Mucosa of gallbladder (tissue), 1 donor: ENCODE measurements at regions not wholly inside any gene's neighbourhood (a gene's known extent, or its start where the extent isn't known, plus 50 kb on each side); places are given as distances from the start of the nearest gene placed in this dataset.
"Not testable (repeated sequence)": the region's sequence is repeated elsewhere in the genome, so short reads cannot be mapped to it uniquely, and the experiment has no call there.

Experiments
- DNase-seq: peaks from one replicate; pipeline ENCODE4 v3.0.0-alpha.2; 2020; ENCODE audit warnings: low spot score
- donor health status: DM: no; HTN: no; CAD: no.

DNA sequence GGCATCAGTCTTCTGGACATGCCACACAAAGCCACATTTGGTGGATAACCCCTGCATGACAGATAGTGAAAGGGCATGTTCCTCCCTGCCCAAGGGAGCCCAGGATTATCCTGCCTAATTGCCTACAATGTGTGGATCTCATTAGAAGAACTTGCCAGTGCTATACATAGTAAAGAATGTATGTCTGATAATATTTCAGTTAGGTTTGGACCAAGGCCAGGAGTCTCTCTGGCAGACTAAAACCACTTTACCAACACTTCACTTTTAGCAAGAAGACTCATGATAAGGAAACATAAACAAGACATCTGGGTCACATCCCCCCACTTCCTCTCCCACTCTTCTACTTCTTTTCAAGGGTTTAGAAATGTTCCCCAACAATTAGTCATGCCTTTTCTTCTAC lies 196.7 kb downstream of the MTERF1 start:
- no peak for DNase-seq

DNA sequence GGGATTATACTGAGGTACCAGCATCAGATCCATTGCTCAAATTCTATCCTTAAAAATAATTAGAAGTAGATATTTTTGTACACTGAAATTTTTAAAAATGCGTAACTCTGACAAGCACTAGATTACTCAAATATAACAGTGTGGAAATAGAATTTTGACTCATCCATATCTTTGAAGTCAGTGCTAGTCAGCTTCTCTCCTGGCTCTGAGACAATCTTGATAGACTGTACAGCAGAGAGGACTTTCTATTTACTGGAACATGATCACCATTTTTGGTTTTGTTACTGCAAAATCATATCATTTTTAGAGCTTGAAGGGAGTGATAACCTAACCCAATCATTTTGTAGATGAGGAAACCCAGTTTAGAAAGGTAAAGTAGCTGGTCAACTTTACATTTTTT lies 195.0 kb downstream of the MTERF1 start:
- DNase-seq: no peak

DNA sequence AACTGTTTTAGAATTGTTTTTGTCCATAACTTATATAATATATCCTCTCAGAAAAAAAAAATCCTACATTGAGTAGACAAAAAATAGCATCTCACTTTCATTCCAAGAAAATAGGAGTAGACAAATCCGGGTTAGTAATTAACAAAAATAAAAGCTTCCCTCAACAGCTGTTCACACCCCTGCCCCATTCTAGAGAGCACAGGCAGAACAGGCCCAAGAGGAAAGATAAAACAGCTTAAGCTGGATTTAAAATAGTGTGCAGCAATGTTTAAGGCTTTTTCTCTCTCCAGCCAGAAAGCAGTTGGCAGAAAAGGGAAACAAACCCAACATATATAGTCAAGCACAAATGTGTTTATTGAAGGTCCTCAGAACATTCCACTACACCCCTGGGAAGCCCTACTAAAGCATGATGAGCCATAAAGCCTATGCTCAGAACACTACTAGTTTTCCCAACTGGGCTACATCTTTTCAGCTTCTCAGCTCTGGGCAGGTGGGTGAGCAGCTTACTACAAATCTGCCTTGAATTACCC lies 189.9 kb downstream of the MTERF1 start:
- no peak for DNase-seq

- no peak for DNase-seq
Observed at GRCh38 chr7:91691865-91692264, 188.6 kb downstream of the MTERF1 start.

GRCh38 chr7:91692800-91693199 lies 187.7 kb downstream of the MTERF1 start:
- DNase-seq: no peak

GRCh38 chr7:91694351-91694841 lies 186.1 kb downstream of the MTERF1 start:
- no peak for DNase-seq

DNA sequence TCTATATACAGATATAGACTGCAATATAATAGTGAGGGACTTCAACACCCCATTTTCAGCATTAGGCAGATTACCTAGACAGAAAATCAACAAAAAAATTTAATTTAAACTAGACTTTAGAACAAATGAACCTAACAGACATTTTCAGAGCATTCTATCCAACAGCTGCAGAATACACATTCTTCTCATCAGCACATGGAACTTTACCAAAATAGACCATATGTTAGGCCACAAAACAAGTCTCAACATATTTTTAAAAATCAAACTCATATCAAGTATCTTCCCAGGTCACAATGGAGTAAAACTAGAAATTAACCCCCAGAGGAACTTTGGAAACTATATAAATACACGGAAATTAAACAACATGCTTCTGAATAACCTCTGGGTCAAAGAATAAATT lies 169.6 kb downstream of the MTERF1 start:
- no peak for DNase-seq

DNA sequence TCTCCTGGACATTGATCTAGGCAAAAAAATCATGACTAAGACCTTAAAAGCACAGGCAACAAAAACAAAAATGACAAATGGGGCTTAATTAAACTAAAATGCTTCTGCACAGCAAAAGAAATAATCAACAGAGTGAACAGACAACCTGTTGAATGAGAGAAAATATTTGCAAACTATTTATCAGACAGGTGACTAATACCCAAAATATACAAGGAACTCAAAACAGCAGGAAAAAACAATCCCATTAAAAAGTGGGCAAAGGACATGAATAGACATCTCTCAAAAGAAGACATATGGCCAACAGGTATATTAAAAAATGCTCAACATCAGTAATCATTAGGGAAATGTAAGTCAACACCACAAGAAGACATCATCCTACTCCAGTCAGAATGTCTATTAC lies 166.8 kb downstream of the MTERF1 start:
- no peak for DNase-seq

GRCh38 chr7:91717681-91718470 lies 162.6 kb downstream of the MTERF1 start:
- no peak for DNase-seq

DNA sequence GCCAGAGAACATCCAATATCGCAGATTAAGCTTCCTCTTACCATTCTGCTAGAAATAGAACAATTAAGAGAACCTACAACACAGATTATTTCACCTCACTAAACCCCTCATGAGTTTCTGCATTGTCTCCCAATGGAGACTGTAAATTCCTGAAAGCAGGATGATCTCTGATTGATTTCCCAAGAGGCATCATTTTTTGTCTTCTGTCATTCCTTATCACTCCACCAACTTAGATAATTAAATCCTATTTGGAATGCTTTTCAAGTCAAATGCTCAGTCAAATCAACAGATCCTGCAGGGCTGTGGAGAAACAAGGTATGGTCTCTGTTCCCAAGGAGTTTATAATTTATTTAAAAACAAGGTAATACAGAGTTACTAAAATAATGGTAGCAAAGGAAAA lies 161.5 kb downstream of the MTERF1 start:
- DNase-seq: no peak

- no peak for DNase-seq
Observed at GRCh38 chr7:91720260-91720937, 160.1 kb downstream of the MTERF1 start.

GRCh38 chr7:91722831-91723230 lies 157.7 kb downstream of the MTERF1 start:
- DNase-seq: no peak

DNA sequence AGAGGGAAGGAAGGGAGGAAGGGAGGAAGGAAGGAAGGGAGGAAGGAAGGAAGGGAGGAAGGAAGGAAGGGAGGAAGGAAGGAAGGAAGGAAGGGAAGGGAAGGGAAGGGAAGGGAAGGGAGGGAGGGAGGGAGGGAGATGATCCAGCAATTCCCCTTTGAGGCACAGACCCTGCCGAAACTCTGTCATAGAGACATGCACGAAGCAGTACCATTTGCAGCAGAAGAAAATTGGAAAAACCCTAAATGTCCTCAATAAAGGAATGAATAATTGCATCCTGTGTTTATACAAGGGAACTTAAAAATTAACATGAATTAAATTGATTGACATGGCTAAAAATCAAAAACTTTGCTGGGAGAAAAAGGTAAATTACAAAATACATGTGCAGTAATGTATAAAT lies 151.5 kb downstream of the MTERF1 start:
- DNase-seq: not testable (repeated sequence)

GRCh38 chr7:91731976-91732375 lies 148.5 kb downstream of the MTERF1 start:
- DNase-seq: no peak

- DNase-seq: no peak
Observed at GRCh38 chr7:91749418-91749817, 131.1 kb downstream of the MTERF1 start.

GRCh38 chr7:91750091-91750490 lies 130.4 kb downstream of the MTERF1 start:
- no peak for DNase-seq

DNA sequence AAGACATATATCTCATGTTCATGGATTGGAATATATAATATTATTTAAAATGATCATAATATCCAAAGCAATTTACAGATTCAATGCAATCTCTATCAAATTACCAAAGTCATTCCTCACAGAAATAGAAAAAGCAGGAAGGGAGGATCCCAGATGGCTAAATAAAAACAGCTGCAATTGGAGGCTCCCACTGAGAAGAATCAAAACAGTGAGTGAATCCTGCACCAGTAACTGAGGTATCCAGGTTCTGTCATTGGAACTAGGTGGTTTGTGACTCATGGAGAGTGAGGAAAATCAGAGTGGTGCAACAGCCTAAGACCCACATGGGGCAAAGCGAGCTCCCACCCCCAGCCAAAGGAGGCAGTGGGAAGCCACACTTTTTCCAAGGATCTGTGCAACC lies 128.4 kb downstream of the MTERF1 start:
- DNase-seq: no peak

DNA sequence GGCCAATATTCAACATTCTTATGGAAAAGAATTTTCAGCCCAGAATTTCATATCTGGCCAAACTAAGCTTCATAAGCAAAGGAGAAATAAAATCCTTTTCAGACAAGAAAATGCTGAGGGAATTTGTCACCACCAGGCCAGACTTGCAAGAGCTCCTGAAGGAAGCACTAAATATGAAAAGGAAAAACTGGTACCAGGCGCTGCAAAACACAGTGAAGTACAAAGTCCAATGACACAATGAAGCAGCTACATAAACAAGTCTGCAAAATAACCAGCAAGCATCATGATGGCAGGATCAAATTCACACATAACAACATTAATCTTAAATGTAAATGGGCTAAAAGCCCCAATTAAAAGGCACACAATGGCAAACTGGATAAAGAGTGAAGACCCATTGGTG lies 126.2 kb downstream of the MTERF1 start:
- peak; percentile 42 for DNase-seq

DNA sequence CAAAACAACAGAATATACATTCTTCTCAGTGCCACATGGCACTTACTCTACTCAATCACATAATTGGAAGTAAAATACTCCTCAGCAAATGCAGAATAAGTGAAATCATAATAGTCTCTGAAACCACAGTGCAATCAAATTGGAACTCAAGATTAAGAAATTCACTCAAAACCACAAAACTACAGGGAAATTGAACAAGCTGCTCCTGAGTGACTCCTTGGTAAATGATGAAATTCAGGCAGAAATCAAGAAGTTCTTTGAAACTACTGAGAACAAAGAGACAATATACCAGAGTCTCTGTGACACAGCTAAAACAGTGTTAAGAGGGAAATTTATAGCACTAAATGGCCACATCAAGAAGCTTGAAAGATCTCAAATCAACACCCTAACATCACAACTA lies 125.4 kb downstream of the MTERF1 start:
- not testable (repeated sequence) for DNase-seq

DNA sequence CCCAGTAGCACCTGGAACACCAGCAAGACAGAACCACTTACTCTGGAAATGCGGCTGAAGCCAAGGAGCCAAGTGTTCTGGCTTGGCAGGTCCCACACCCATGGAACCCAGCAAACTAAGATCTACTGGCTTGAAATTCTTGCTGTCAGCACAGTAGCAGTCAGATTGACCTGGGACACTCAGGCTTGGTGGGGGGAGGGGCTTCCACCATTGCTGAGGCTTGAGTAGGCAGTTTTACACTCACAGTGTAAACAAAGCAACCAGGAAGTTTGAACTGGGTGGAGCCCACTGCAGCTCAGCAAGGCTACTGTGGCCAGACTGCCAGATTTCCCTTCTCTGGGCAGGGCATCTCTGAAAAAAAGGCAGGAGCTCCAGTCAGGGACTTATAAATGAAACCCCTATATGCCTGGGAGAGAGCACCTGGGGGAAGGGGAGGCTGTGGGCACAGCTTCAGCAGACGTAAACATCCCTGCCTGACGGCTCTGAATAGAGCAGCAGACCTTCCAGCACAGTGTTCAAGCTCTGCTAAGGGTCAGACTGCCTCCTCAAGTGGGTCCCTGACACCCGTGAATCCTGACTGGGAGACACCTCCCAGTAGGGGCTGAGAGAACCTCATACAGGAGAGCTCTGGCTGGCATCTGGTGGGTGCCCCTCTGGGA lies 121.2 kb downstream of the MTERF1 start:
- peak; percentile 91 for DNase-seq

DNA sequence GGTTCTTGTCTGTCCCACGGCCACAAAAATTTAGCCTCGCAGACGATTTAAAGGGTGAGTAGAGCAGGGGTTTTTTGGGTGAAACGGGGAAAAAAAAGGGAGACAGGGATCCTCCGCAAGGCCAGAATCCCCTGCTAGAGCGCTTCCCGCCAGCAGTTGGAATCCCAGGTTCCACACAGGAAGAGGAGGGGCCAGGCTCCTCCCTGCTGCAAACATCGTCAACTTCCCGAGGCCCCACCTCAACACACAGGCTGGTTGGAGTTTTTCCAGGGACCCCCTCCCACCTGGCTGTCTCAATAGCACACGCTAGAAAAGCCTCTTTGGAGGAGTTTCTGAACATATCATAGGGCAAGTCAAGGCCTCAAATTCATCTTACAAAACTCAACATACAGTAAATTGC lies 112.7 kb downstream of the MTERF1 start:
- DNase-seq: no peak

DNA sequence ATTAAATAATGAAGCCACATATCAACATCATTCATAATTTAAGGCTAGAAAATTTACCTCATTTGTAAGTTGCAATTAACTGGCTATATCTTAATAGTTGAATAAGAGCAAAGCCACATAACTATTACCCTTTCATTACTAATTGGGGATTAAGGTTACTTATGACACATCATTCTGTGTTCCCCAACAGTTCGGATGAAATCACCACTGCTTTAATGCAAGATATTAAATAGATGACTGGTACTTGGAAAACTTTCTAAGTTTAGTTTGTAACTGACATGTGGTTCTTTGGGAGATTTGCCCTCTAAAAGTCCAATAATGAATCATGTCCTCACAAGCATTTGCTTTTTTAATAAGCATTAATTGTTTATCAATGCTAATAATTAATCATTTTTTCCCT lies 109.1 kb downstream of the MTERF1 start:
- DNase-seq: no peak
